GM12874 (cell line): ENCODE measurements at regions not wholly inside any gene's neighbourhood (a gene's known extent, or its start where the extent isn't known, plus 50 kb on each side); places are given as distances from the start of the nearest gene placed in this dataset.

Experiments used
- TF ChIP-seq, protein P1 (sequence below): IDR thresholded peaks from 2 replicates; pipeline ENCODE4 v1.5.1; 2011; ENCODE audit warnings: low read depth, mild to moderate bottlenecking, control low read depth, low read length, moderate library complexity; ENCODE audit not compliant: insufficient read depth

GRCh38 chr4:126441173-126442035 lies 1126.6 kb downstream of the FAT4 start:
- TF ChIP-seq, protein P1, sequence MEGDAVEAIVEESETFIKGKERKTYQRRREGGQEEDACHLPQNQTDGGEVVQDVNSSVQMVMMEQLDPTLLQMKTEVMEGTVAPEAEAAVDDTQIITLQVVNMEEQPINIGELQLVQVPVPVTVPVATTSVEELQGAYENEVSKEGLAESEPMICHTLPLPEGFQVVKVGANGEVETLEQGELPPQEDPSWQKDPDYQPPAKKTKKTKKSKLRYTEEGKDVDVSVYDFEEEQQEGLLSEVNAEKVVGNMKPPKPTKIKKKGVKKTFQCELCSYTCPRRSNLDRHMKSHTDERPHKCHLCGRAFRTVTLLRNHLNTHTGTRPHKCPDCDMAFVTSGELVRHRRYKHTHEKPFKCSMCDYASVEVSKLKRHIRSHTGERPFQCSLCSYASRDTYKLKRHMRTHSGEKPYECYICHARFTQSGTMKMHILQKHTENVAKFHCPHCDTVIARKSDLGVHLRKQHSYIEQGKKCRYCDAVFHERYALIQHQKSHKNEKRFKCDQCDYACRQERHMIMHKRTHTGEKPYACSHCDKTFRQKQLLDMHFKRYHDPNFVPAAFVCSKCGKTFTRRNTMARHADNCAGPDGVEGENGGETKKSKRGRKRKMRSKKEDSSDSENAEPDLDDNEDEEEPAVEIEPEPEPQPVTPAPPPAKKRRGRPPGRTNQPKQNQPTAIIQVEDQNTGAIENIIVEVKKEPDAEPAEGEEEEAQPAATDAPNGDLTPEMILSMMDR = no peak

GRCh38 chr4:126445596-126445995 lies 1130.8 kb downstream of the FAT4 start:
- TF ChIP-seq, protein P1 = no peak

GRCh38 chr4:126446917-126447316 lies 1132.2 kb downstream of the FAT4 start:
- TF ChIP-seq, protein P1 = no peak

- TF ChIP-seq, protein P1 = no peak
These were observed 1133.5 kb downstream of the FAT4 start for GRCh38 chr4:126448086-126448845.

- TF ChIP-seq, protein P1 = no peak
These were observed 1136.6 kb downstream of the FAT4 start for GRCh38 chr4:126451237-126451873.

GRCh38 chr4:126455865-126456264 lies 1141.1 kb downstream of the FAT4 start:
- TF ChIP-seq, protein P1 = no peak

GRCh38 chr4:126458993-126459392 lies 1144.2 kb downstream of the FAT4 start:
- TF ChIP-seq, protein P1 = no peak
